Cerebellar cortex (tissue), 1 donor: ENCODE measurements at regions not wholly inside any gene's neighbourhood (a gene's known extent, or its start where the extent isn't known, plus 50 kb on each side); places are given as distances from the start of the nearest gene placed in this dataset.

Source experiments
- DNase-seq: peaks from one replicate; pipeline ENCODE4 v3.0.0-alpha.2; 2015; ENCODE audit warnings: low spot score

DNA sequence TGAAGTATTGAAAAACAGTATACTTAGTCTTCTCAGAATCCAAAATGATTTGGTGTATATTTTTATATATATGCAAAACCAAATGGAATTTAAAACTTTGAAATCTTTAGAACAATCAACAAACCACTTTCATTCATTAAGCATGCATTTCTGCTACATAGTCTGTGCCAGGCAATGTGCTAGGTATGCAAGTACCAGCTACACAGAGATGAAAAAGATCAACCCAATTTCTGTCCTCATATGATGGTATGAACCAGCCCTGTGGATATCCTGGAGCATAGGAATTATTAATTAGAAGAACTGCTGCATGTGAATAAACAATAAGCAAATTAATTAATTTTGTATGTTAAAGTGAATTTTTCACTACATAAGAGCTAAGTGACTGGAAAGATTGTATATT lies 51.2 kb upstream of the RTN4 start:
- DNase-seq, result no peak

DNA sequence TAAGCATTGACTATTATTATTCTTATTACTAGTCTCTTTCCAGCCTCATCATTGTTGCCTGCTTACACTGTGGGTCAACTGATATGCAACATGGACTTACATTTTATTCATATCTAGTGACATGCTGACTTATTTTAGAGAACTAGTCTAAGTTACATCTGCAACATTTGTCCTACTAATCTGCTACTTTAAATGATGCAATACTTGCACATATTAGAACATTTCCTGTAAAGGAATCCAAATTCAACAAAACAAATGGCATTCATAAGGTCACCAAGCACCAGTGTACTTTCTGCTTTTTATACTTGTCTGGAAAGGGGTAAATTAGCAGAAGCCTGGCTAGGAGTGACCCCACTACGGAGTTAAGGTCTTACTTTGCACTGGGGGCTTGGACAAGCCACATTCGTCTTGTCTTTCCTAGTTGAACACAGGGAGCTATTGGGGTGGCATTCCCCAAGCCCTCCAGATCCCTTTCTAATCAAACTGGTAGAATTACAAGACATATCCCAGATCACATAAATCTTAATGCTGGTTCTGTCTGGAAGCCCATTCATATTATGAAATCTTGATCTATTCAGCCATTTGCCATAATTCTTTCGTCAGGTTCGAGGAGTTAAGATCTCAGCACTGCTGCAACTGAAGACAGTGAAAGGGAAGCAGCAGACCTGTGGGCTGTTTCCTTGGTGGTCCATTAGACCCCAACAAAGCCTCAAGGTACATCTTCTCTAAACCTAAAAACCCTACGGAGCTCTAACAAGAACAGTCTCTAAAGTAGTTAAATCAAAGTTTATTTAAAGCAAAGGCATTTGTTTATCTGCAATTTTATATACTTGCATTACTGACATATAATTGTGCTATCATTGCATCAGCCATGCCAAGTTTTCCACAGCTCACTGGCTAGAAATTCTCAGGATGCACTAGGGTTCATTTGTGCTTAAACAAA lies 49.9 kb upstream of the RTN4 start:
- no peak for DNase-seq
